Right ventricle myocardium superior (tissue), 1 donor: ENCODE measurements at regions not wholly inside any gene's neighbourhood (a gene's known extent, or its start where the extent isn't known, plus 50 kb on each side); places are given as distances from the start of the nearest gene placed in this dataset.
A peak's percentile ranks its signal among the peaks of the same experiment; 100 is the strongest.
"Not testable (repeated sequence)": the region's sequence is repeated elsewhere in the genome, so short reads cannot be mapped to it uniquely, and the experiment has no call there.

Experiments used
- ATAC-seq: fragments of 200-7000 bp; cut with Tn5 transposase; one replicate; pipeline ENCODE4 v1.9.1; 2020; ENCODE audit warnings: mild to moderate bottlenecking; ENCODE audit not compliant: poor library complexity
- DNase-seq: peaks from one replicate; pipeline ENCODE4 v3.0.0-alpha.2; 2020
- intact Hi-C: fragments of 100-400 bp; cut with DNase I; formaldehyde crosslinking; loops from one replicate; pipeline ENCODE4 v1.11.2; 2022
- donor health status: DM: no; HTN: yes; CAD: no; lungs with severe emphysema.

GRCh38 chr2:212728717-212729116 is 190.1 kb upstream of the ERBB4 start:
- intact Hi-C loops: no loop called here
- DNase-seq (no peak), ATAC-seq (no peak)

GRCh38 chr2:212727751-212728150 is 189.1 kb upstream of the ERBB4 start:
- ATAC-seq (no peak), DNase-seq (no peak)
- intact Hi-C loops: no loop called here

GRCh38 chr2:212726403-212726802 is 187.8 kb upstream of the ERBB4 start:
- DNase-seq (no peak), ATAC-seq (no peak)
- intact Hi-C loops: no loop called here

- no peak for DNase-seq
- ATAC-seq: no peak
- intact Hi-C loops: no loop called here
Observed at GRCh38 chr2:212725180-212725579, 186.6 kb upstream of the ERBB4 start.

DNA sequence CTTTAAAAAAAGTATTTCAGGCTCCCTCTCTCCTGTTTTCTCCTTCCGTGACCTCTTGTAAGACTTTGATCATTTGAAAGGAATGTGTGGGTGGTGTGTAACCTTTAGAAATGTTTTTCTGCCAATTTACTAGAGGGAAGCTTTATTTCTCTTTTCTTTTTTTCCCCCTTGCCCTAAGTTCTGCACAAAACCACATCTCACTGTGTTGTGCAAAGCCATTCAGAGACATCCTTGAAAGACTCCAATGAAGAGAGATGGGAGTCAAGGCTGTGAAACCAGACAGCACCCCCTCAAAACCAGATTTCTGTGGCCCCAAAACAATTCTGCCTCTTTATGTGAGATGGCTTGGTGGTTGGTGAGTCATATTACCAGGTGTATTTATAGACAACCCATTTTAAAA is 184.6 kb upstream of the ERBB4 start:
- intact Hi-C loops: no loop called here
- no peak for ATAC-seq
- no peak for DNase-seq

DNA sequence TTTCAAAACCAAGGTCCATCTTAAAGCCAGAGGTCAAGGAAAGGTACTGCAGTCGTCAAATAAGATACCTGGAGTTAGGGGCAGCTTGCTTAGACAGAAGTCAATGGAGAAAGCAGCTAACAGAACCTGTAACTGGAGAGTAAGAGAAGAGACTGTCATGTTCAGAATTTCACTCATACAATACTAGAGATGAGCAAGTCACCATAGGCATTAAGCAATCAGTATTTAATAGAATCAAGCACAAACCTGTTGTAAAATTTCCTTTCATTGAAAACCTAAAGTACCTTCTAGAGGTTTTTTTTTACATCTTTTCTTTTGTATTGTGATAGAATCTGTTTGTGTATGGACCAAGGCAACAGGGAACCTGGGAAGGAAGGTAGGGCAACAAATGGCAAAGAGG is 183.4 kb upstream of the ERBB4 start:
- ATAC-seq (no peak), DNase-seq (no peak)
- intact Hi-C loops: no loop called here

DNA sequence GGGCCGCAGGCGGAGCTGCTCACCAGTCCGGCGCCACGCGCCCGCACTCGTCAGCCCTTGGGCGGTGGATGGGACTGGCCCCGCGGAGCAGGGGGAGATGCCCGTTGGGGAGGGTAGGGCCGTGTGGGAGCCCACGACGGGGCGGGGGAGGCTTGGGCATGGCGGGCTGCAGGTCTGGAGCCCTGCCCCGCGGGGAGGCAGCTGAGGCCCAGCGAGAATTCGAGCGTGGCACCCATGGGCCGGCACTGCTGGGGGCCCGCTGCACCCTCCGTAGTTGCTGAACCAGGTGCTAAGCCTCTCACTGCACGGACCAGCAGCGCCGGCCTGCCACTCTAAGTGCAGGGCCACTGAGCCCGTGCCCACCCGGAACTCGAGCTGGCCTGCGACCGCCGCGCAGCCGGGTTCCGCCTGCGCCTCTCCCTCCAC is 182.4 kb upstream of the ERBB4 start:
- ATAC-seq: no peak
- DNase-seq: no peak
- intact Hi-C loops: no loop called here

DNA sequence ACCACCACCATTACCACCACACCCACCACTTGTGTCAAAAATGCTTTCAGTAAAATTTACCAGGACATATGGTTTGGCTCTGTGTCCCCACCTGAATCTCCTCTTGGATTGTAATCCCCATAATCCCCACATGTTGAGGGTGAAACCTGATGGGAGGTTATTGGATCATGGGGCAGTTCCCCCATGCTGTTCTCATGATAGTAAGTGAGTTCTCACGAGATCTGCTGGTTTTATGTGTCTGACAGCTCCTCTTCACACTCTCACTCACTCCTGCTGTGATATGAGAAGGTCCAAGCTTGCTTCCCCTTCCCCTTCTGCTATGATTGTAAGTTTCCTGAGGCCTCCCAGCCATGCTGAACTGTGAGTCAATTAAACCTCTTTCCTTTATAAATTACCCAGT is 176.8 kb upstream of the ERBB4 start:
- ATAC-seq, DNase-seq, intact Hi-C loops: not testable (repeated sequence)

DNA sequence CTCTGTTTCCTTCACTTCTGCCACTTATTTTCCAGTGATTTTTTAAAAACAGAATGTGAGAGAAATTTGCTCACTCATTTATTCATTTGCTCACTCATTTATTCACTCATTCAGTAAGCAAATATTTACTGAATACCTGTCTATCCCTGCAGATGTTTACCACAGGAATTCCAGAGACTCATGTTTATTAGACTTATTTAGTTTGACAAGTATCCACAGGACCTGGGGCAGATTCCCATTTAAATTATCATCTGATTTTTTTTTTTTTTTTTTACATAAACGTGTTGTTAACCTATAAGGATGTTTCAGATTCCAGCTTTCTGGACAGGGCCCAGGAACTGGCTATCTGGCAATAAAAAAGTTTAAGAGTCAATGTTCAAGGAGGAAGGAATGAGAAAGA is 175.1 kb upstream of the ERBB4 start:
- intact Hi-C loops: no loop called here

GRCh38 chr2:212712991-212713390 is 174.4 kb upstream of the ERBB4 start:
- ATAC-seq: no peak
- no peak for DNase-seq
- intact Hi-C loops: no loop called here

More for the DNA sequence above, 175.1 kb upstream of the ERBB4 start:
- ATAC-seq: no peak
- DNase-seq: no peak

DNA sequence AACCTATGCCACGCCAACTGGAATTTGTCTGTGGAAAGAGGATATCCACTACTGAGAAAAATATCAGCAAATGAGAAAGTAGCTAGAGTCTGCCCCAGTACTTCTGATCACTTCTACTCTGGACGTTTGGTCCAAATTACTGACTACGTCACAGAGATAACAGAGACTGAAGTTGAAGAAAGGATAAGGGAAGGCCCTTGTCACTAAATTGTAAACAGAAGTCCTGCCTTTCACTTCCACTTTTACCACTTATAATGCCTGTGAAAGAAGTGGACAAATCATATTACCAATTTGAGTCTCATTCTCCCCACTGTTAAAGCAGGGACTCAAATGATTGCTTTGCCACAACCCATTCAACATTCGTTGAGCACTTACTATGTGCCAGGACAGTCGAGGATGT is 173.9 kb upstream of the ERBB4 start:
- no peak for DNase-seq
- intact Hi-C loops: no loop called here
- no peak for ATAC-seq

GRCh38 chr2:212711856-212712255 is 173.3 kb upstream of the ERBB4 start:
- DNase-seq (no peak), ATAC-seq (no peak)
- intact Hi-C loops: no loop called here

GRCh38 chr2:212709280-212709679 is 170.7 kb upstream of the ERBB4 start:
- DNase-seq (no peak), ATAC-seq (no peak)
- intact Hi-C loops: no loop called here

DNA sequence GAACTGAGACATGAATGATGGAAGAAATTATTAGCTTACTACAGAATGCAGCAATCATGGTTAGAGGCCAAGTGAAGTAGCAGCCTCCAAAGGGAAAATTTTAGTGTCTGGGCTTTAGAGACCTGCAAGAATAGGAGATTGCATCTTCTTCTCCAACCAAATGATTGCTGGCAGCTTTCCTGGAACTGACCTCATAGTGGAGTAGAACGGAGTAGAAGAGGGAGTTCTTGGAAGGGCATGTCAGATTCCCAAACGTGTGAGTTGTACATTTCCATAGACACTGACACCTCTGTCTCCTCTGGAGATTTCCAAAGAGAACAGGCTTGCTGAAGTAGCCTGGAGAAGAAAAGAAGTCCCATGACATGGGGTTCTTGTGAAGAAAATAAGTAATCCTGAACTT is 169.8 kb upstream of the ERBB4 start:
- no peak for DNase-seq
- ATAC-seq: no peak
- intact Hi-C loops: no loop called here

DNA sequence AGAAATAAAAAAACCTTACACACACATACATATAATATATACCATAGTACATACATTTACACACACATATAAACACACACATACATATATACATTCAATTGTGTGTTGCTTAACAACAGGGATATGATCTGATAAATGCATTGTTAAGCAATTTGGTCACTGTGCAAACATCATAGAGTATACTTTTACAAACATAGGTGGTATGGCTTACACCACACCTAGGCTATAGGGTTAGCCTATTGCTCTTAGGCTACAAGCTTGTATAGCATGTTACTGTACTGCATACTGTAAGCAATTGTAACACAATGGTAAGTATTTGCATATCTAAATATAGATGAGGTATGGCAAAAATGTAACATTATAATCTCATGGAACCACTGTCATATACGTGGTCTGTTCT is 156.8 kb upstream of the ERBB4 start:
- intact Hi-C loops: no loop called here
- ATAC-seq (no peak), DNase-seq (no peak)

DNA sequence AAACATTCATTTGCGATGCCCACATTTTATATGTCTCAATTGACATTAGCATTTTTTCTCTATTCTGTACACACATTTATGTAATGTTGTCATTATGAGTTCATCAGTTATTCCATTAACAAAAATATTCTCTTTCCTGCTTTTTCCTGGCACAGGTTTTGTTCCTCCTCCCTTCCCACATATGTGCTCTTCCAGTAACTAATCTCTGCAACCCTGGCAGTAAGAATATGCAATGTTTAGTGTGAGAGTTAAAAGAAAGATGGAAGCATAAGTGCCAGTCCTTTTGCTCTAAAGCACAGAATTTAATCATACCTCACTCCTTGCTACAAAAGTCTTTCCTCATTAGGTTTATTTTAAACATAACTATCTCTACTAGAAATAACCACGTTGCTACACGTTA is 155.8 kb upstream of the ERBB4 start:
- DNase-seq (no peak), ATAC-seq (no peak)
- intact Hi-C loops: no loop called here

GRCh38 chr2:212692466-212692865 is 153.9 kb upstream of the ERBB4 start:
- DNase-seq (no peak), ATAC-seq (no peak)
- intact Hi-C loops: no loop called here

GRCh38 chr2:212686285-212686895 is 147.8 kb upstream of the ERBB4 start:
- DNase-seq (peak; percentile 37), ATAC-seq (no peak)
- intact Hi-C loops: loop anchor here (5.0 kb wide), 1 partner anchor 466 kb away; the partner anchor contains the start of gene IKZF2

DNA sequence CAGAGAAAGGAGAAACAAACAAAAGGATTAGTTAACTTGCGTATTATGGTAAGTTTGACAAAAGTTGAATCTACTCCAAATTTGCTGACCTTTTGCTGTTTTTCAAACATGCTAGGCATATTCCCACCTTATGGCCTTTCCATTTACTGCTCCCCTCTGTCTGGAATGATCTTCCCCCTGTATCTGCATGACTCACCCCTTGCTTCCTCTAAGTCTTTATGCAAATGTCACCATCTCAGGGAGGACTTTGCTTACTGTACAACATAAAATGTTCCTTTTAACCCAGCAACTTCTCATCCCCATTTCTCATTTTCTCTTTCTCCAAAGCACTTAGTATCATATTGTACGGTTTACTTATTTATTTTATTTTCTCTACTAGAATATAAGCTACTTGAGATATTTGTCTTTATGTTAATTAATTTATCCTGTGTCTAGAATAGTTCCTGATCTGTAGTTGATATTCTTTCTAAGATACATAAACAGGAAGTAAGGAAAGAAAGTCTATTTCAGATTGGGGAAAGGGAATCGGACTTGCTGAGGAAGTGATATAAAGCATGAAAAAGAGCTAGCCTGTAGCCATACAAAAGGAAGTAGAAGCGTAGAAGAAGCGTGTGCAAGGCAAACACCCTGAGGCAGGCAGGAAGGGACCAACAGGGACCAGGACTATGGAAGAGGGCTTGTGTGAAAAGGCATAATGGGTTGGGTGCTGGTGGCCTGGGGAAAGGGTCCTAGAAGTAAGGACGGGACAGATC is 144.9 kb upstream of the ERBB4 start:
- no peak for DNase-seq
- intact Hi-C loops: no loop called here
- no peak for ATAC-seq

DNA sequence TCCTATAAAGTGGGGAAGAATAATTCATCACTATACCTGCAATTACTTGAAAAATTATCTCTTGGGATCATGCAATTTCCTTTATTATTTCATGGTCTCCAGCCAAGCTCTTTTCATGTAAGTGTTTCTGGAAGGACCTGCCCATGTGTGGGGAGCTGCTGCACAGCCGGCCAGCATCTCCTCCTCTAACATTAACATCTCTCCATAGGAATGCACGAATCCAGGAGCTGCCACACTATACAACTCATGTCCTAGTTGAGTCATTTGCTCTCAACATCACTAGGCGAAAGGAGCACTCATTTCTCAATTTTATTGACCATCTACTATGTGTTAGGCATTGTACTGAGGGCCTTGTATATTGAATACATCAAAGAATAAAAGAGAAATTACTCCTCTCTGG is 144.3 kb upstream of the ERBB4 start:
- DNase-seq: no peak
- intact Hi-C loops: no loop called here
- ATAC-seq: no peak

DNA sequence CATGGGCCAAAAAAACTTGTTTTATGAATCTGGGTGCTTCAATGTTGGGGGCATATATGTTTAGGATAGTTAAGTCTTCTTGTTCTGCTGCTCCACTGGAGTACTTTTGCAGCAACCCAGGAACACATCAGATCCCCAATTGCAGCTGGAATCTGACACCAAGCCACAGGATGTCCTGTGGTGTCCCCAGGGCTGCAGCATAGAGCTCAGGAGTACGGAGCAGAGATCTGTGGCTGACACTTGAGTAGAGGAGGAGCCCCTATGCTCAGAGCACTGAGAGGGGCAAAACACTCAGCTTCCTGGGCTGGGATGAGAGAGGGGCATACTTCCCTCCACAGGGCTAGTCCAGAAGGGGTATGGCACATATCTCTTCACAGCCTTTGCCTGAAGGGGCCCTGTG is 138.9 kb upstream of the ERBB4 start:
- ATAC-seq (no peak), DNase-seq (no peak)
- intact Hi-C loops: no loop called here
